SU-DHL-6 (cell line): ENCODE measurements at regions not wholly inside any gene's neighbourhood (a gene's known extent, or its start where the extent isn't known, plus 50 kb on each side); places are given as distances from the start of the nearest gene placed in this dataset.

Experiments
- H2AFZ ChIP-seq: fragments of 200-600 bp; sonication (generic); 2 replicates; pipeline ENCODE4 v1.6.1; 2014; ENCODE audit warnings: low read depth, mild to moderate bottlenecking, moderate library complexity, mixed read lengths, antibody characterized with exemption, low read length; ENCODE audit not compliant: severe bottlenecking
- H3F3A ChIP-seq: fragments of 200-600 bp; shearing (Covaris generic); 2 replicates; pipeline ENCODE4 v1.6.0; 2016; ENCODE audit warnings: antibody characterized with exemption, mild to moderate bottlenecking; ENCODE audit not compliant: insufficient read depth
- H3K27ac ChIP-seq: fragments of 200-600 bp; sonication (generic); 2 replicates; pipeline ENCODE4 v1.5.1; 2016; ENCODE audit warnings: low read depth, mild to moderate bottlenecking, low read length, moderate library complexity, mixed read lengths
- H3K27me3 ChIP-seq: fragments of 200-600 bp; sonication (generic), shearing (Covaris generic); 2 replicates; pipeline ENCODE4 v1.6.0; 2014; ENCODE audit warnings: mild to moderate bottlenecking, low read length
- H3K36me3 ChIP-seq: fragments of 200-600 bp; sonication (generic); 2 replicates; pipeline ENCODE4 v1.6.1; 2014; ENCODE audit warnings: mild to moderate bottlenecking, low read length, mixed read lengths
- H3K4me2 ChIP-seq: fragments of 300-600, 200-600 bp; shearing (Covaris generic), sonication (generic); 2 replicates; pipeline ENCODE4 v1.6.0; 2014; ENCODE audit warnings: low read length, low read depth, mild to moderate bottlenecking; ENCODE audit not compliant: poor library complexity, severe bottlenecking
- H3K4me3 ChIP-seq: fragments of 200-600 bp; sonication (generic); 2 replicates; pipeline ENCODE4 v1.5.1; 2014; ENCODE audit warnings: antibody characterized with exemption, low read length, mild to moderate bottlenecking, mixed read lengths; ENCODE audit not compliant: insufficient read depth, poor library complexity, severe bottlenecking
- H3K79me2 ChIP-seq: fragments of 200-600 bp; sonication (generic); 2 replicates; pipeline ENCODE4 v1.6.1; 2014; ENCODE audit warnings: mild to moderate bottlenecking, low read length, moderate library complexity; ENCODE audit not compliant: insufficient read depth
- H3K9ac ChIP-seq: fragments of 200-600 bp; sonication (generic); 2 replicates; pipeline ENCODE4 v1.7.0; 2014; ENCODE audit warnings: mild to moderate bottlenecking, low read length
- H3K9me2 ChIP-seq: fragments of 200-600 bp; sonication (generic); replicated peaks from 2 replicates; pipeline ENCODE4 v1.6.1; 2014; ENCODE audit warnings: low read length; ENCODE audit not compliant: insufficient read depth
- H3K9me3 ChIP-seq: fragments of 200-600 bp; sonication (generic); 2 replicates; pipeline ENCODE4 v1.6.1; 2014; ENCODE audit warnings: low read length, mixed read lengths; ENCODE audit not compliant: insufficient read depth
- H4K20me1 ChIP-seq: fragments of 200-600 bp; sonication (generic); 2 replicates; pipeline ENCODE4 v1.6.1; 2014; ENCODE audit warnings: low read depth, mild to moderate bottlenecking, antibody characterized with exemption, low read length, moderate library complexity, mixed read lengths
- EZH2phosphoT487 ChIP-seq: fragments of 200-600 bp; sonication (generic), shearing (Covaris generic); conservative IDR thresholded peaks from 2 replicates; pipeline ENCODE4 v1.6.1; 2018; ENCODE audit warnings: mild to moderate bottlenecking, antibody characterized with exemption, low read length, moderate library complexity, mixed read lengths
- TF ChIP-seq, protein P1 (sequence below): fragments of 200-600 bp; sonication (generic); IDR thresholded peaks from one replicate; pipeline ENCODE4 v1.5.1; 2017; ENCODE audit warnings: antibody characterized with exemption, mild to moderate bottlenecking, low read length, moderate library complexity; ENCODE audit not compliant: insufficient read depth, poor library complexity, severe bottlenecking

DNA sequence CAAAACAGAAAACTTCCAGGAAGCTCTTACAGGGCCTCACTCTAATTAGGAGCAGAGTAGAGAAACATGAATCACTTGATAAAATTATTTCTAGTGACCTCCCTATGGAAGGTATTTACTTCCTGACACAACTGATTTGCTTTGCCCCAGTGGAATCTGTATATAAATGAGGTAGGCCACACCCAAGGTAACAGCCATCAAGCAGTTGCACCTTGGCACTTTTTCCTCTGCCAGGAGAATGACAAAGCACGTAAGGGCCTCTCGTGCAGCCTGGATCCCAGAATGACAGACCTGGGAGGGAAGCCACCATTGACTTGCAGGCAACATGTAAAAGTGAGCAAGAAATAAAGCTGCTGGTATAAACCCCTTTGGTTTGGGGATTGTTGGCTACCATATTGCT, 620.0 kb upstream of the SLC39A10 start:
- no peak overlapping the region for H3K9ac ChIP-seq
- H3K9me2 ChIP-seq = no peaks in the 10 kb centered on the region
- no peaks in the 10 kb centered on the region for H3F3A ChIP-seq
- no peaks in the 10 kb centered on the region for H3K27me3 ChIP-seq
- H3K9me3 ChIP-seq = no peaks in the 10 kb centered on the region
- no peak overlapping the region for H2AFZ ChIP-seq
- H3K36me3 ChIP-seq = no peaks in the 10 kb centered on the region
- no peak overlapping the region for H3K27ac ChIP-seq
- TF ChIP-seq, protein P1, sequence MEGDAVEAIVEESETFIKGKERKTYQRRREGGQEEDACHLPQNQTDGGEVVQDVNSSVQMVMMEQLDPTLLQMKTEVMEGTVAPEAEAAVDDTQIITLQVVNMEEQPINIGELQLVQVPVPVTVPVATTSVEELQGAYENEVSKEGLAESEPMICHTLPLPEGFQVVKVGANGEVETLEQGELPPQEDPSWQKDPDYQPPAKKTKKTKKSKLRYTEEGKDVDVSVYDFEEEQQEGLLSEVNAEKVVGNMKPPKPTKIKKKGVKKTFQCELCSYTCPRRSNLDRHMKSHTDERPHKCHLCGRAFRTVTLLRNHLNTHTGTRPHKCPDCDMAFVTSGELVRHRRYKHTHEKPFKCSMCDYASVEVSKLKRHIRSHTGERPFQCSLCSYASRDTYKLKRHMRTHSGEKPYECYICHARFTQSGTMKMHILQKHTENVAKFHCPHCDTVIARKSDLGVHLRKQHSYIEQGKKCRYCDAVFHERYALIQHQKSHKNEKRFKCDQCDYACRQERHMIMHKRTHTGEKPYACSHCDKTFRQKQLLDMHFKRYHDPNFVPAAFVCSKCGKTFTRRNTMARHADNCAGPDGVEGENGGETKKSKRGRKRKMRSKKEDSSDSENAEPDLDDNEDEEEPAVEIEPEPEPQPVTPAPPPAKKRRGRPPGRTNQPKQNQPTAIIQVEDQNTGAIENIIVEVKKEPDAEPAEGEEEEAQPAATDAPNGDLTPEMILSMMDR = no peak
- no peak for TF ChIP-seq EZH2phosphoT487
- H3K4me3 ChIP-seq = no peak overlapping the region
- no peak overlapping the region for H3K4me2 ChIP-seq
- no peaks in the 10 kb centered on the region for H3K79me2 ChIP-seq
- H4K20me1 ChIP-seq = no peaks in the 10 kb centered on the region

DNA sequence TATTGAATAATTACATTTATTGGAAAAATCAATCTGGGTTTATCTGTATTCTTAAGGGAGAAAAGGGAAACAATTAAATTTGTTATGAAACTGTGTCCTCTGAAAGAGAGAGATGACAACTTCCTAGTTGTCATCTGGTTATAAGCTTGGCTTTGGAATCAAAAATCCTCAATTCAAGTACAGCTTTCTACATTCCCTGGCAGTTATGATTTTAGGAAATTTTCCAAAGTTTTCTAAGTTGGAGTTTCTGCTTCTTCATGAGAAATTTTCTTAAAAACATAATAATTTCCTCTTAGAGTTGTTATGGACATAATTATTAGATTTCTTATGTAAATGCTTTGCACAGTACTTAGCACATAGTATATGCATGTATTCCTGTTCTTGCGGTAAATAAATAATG, 625.6 kb upstream of the SLC39A10 start:
- Histone ChIP-seq H3K9ac (no peak overlapping the region), H4K20me1 (no peaks in the 10 kb centered on the region), H3K36me3 (no peaks in the 10 kb centered on the region), H3K9me3 (no peaks in the 10 kb centered on the region), H2AFZ (no peak overlapping the region), H3K4me3 (no peak overlapping the region), H3K9me2 (no peaks in the 10 kb centered on the region), H3K27ac (no peak overlapping the region), H3K27me3 (no peaks in the 10 kb centered on the region), H3K79me2 (no peaks in the 10 kb centered on the region), H3F3A (no peaks in the 10 kb centered on the region), H3K4me2 (no peak overlapping the region)
- no peak for TF ChIP-seq EZH2phosphoT487
- TF ChIP-seq, protein P1 = no peak

DNA sequence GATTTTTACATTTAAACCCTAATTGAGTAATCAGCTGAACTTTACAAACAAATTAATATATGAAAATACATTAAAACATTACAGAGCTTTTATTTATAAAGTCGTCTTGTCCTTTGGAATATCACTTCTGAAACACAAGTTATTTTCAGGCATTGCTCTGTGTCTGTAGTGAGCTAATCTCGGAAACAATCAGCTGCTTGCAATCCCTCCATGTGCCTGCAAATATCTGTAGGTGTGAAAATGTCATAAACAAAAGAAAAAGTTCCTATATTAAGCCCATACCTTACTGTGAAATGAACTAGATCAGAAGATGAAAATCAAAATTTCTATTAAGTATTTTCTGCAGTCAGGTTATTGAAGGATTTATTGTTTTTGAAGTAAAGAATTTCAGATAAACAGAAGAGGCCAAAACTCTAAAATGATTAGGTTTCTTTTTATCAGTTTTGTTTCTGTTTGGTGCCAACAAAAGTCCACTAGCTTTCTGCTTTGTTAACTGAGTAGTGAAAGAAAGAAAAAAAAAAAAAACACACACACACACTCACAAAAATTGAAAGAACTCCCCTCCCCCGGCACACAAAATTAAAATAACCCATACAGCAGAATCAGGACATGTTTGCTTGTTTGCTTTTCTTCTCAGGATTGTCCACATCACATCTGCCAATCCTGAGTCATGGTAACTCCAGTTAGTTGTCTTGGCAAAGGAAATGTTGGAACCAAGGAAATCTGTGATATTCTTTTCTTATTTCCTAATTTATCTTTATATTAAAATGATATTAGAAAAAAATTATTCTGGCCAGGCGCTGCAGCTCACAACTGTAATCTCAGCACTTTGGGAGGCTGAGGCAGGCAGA, 627.0 kb upstream of the SLC39A10 start:
- H3K27me3 ChIP-seq = no peaks in the 10 kb centered on the region
- no peak overlapping the region for H3K9ac ChIP-seq
- H4K20me1 ChIP-seq = no peaks in the 10 kb centered on the region
- H3K4me3 ChIP-seq = no peak overlapping the region
- no peaks in the 10 kb centered on the region for H3K36me3 ChIP-seq
- no peaks in the 10 kb centered on the region for H3K9me2 ChIP-seq
- no peak for TF ChIP-seq EZH2phosphoT487
- TF ChIP-seq, protein P1 = no peak
- no peak overlapping the region for H3K27ac ChIP-seq
- no peak overlapping the region for H3K4me2 ChIP-seq
- H3F3A ChIP-seq = no peaks in the 10 kb centered on the region
- no peak overlapping the region for H2AFZ ChIP-seq
- no peaks in the 10 kb centered on the region for H3K9me3 ChIP-seq
- H3K79me2 ChIP-seq = no peaks in the 10 kb centered on the region
